ENCODE measurements at regions not wholly inside any gene's neighbourhood (a gene's known extent, or its start where the extent isn't known, plus 50 kb on each side); places are given as distances from the start of the nearest gene placed in this dataset.
"Not testable (repeated sequence)": the region's sequence is repeated elsewhere in the genome, so short reads cannot be mapped to it uniquely, and the experiment has no call there.

DNA sequence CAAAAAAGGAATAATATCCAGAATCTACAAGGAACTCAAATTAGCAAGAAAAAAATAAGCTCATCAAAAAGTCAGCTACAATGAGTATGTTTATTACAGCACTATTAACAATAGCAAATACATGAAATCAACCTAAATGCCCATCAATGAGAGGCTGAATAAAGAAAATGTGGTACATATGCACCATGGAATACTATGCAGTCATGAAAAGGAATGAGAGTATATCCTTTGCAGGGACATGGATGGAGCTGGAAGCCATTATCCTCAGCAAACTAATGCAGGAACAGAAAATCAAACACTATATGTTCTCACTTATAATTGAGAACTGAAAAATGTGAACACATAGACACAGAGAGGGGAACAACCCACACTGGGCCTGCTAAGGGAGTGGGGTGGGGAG lies 178.4 kb upstream of the IRS4 start:
- Mint-ChIP-seq H3K4me3 (no peak overlapping the region), H3K36me3 (no peaks in the 10 kb centered on the region), H3K27me3 (ENCODE audit: low read depth) (no peaks in the 10 kb centered on the region), H3K4me1 (no peaks in the 10 kb centered on the region), H3K27ac (no peak overlapping the region), H3K9me3 (peaks cover 46% of the 10 kb centered on the region)
- TF ChIP-seq, protein P1, sequence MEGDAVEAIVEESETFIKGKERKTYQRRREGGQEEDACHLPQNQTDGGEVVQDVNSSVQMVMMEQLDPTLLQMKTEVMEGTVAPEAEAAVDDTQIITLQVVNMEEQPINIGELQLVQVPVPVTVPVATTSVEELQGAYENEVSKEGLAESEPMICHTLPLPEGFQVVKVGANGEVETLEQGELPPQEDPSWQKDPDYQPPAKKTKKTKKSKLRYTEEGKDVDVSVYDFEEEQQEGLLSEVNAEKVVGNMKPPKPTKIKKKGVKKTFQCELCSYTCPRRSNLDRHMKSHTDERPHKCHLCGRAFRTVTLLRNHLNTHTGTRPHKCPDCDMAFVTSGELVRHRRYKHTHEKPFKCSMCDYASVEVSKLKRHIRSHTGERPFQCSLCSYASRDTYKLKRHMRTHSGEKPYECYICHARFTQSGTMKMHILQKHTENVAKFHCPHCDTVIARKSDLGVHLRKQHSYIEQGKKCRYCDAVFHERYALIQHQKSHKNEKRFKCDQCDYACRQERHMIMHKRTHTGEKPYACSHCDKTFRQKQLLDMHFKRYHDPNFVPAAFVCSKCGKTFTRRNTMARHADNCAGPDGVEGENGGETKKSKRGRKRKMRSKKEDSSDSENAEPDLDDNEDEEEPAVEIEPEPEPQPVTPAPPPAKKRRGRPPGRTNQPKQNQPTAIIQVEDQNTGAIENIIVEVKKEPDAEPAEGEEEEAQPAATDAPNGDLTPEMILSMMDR (IDR thresholded peaks at IDR 0.05; ENCODE audit: unreplicated experiment), result no peak
- DNase-seq (ENCODE audit: low spot score in 2 of 2, unreplicated experiment in 2 of 2), result no peak

GRCh38 chrX:108903831-108904230 lies 167.5 kb upstream of the IRS4 start:
- not testable (repeated sequence) for H3K4me3 Mint-ChIP-seq; H3K36me3 Mint-ChIP-seq; DNase-seq (ENCODE audit: low spot score in 2 of 2, unreplicated experiment in 2 of 2); H3K27me3 Mint-ChIP-seq (ENCODE audit: low read depth); H3K27ac Mint-ChIP-seq; H3K4me1 Mint-ChIP-seq
- H3K9me3 Mint-ChIP-seq, result peaks cover 25% of the 10 kb centered on the region

GRCh38 chrX:108900333-108900732 lies 164.0 kb upstream of the IRS4 start:
- no peak for DNase-seq (ENCODE audit: low spot score in 2 of 2, unreplicated experiment in 2 of 2)
- Mint-ChIP-seq H3K27ac (no peak overlapping the region), H3K27me3 (ENCODE audit: low read depth) (no peaks in the 10 kb centered on the region), H3K9me3 (peaks cover 47% of the 10 kb centered on the region), H3K4me1 (no peaks in the 10 kb centered on the region), H3K4me3 (no peak overlapping the region), H3K36me3 (no peaks in the 10 kb centered on the region)
- TF ChIP-seq, protein P1 (IDR thresholded peaks at IDR 0.05; ENCODE audit: unreplicated experiment), result no peak

DNA sequence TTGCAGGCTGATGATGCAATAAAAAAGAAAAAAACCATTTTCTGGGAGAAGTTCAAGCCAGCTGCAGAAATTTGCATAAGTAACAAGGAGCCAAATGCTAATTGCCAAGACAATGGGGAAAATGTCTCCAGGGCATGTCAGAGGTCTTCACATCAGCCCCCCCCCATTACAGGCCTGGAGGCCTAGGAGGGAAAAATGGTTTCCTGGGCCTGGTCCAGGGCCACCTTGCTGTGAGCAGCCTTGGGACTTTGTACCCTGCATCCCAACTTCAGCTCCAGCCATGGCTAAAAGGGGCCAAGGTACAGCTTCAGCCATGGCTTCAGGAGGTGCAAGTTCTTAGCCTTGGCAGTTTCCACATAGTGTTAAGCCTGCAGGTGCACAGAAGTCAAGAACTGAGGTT lies 160.0 kb upstream of the IRS4 start:
- peaks cover 54% of the 10 kb centered on the region for H3K9me3 Mint-ChIP-seq
- not testable (repeated sequence) for H3K27me3 Mint-ChIP-seq (ENCODE audit: low read depth); DNase-seq (ENCODE audit: low spot score in 2 of 2, unreplicated experiment in 2 of 2); H3K4me1 Mint-ChIP-seq; H3K4me3 Mint-ChIP-seq; H3K36me3 Mint-ChIP-seq; H3K27ac Mint-ChIP-seq

DNA sequence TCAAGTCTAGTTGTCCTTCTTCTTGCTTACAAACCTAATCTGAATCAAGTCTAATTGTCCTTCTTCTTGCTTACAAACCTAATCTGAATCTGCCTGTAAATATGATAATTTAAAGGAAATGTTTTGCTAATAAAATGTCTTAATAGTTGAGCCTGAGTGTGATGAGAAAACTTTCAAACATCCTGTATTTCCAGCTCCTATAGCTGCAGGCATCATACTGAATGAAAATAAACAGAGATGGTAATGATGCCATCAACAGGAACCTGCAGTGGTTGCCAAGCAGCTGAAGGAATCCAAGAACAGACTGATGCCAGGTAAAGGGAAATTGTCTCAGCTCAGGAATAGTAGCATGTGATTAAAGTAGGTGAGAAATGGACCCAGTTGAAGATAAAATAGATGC lies 156.1 kb upstream of the IRS4 start:
- no peak overlapping the region for H3K27ac Mint-ChIP-seq
- DNase-seq (ENCODE audit: low spot score in 2 of 2, unreplicated experiment in 2 of 2), result no peak
- TF ChIP-seq, protein P1 (IDR thresholded peaks at IDR 0.05; ENCODE audit: unreplicated experiment), result no peak
- H3K9me3 Mint-ChIP-seq, result peaks cover 31% of the 10 kb centered on the region
- no peak overlapping the region for H3K4me3 Mint-ChIP-seq
- H3K36me3 Mint-ChIP-seq, result no peaks in the 10 kb centered on the region
- no peaks in the 10 kb centered on the region for H3K4me1 Mint-ChIP-seq
- H3K27me3 Mint-ChIP-seq (ENCODE audit: low read depth), result no peaks in the 10 kb centered on the region

GRCh38 chrX:108875548-108875947 lies 139.2 kb upstream of the IRS4 start:
- TF ChIP-seq, protein P1 (IDR thresholded peaks at IDR 0.05; ENCODE audit: unreplicated experiment), result no peak
- Mint-ChIP-seq H3K27ac (no peak overlapping the region), H3K4me3 (no peak overlapping the region), H3K36me3 (no peaks in the 10 kb centered on the region), H3K27me3 (ENCODE audit: low read depth) (no peaks in the 10 kb centered on the region), H3K9me3 (peaks cover 31% of the 10 kb centered on the region), H3K4me1 (no peaks in the 10 kb centered on the region)
- no peak for DNase-seq (ENCODE audit: low spot score in 2 of 2, unreplicated experiment in 2 of 2)

GRCh38 chrX:108843039-108843438 lies 106.7 kb upstream of the IRS4 start:
- not testable (repeated sequence) for H3K4me1 Mint-ChIP-seq; H3K36me3 Mint-ChIP-seq; H3K27ac Mint-ChIP-seq; H3K4me3 Mint-ChIP-seq; DNase-seq (ENCODE audit: low spot score in 2 of 2, unreplicated experiment in 2 of 2); H3K27me3 Mint-ChIP-seq (ENCODE audit: low read depth)
- peaks cover 36% of the 10 kb centered on the region for H3K9me3 Mint-ChIP-seq

Data from mesothelial cell of epicardium (in vitro differentiated cells).